ENCODE measurements at regions not wholly inside any gene's neighbourhood (a gene's known extent, or its start where the extent isn't known, plus 50 kb on each side); places are given as distances from the start of the nearest gene placed in this dataset.

GRCh38 chr4:146073517-146073916 is 102.0 kb upstream of the LSM6 start:
- no peak for TF ChIP-seq CTCF (IDR thresholded peaks at IDR 0.05)
- TF ChIP-seq POLR2A (IDR thresholded peaks at IDR 0.05): no peak
- Histone ChIP-seq H3K36me3 (no peaks in the 10 kb centered on the region), H3K27ac (no peak overlapping the region), H3K4me3 (no peak overlapping the region), H3K9me3 (no peaks in the 10 kb centered on the region), H3K27me3 (no peaks in the 10 kb centered on the region), H3K4me1 (no peaks in the 10 kb centered on the region)
- DNase-seq: no peak

GRCh38 chr4:146072376-146072775 is 103.1 kb upstream of the LSM6 start:
- H3K9me3 ChIP-seq: no peaks in the 10 kb centered on the region
- TF ChIP-seq POLR2A (IDR thresholded peaks at IDR 0.05) (no peak), CTCF (IDR thresholded peaks at IDR 0.05) (no peak)
- H3K27ac ChIP-seq: no peak overlapping the region
- no peaks in the 10 kb centered on the region for H3K4me1 ChIP-seq
- H3K27me3 ChIP-seq: no peaks in the 10 kb centered on the region
- H3K36me3 ChIP-seq: no peaks in the 10 kb centered on the region
- H3K4me3 ChIP-seq: no peak overlapping the region
- DNase-seq: no peak

- Histone ChIP-seq H3K4me1 (no peaks in the 10 kb centered on the region), H3K36me3 (no peaks in the 10 kb centered on the region), H3K27me3 (no peaks in the 10 kb centered on the region), H3K9me3 (no peaks in the 10 kb centered on the region), H3K4me3 (no peak overlapping the region), H3K27ac (no peak overlapping the region)
- no peak for TF ChIP-seq POLR2A (IDR thresholded peaks at IDR 0.05)
- no peak for TF ChIP-seq CTCF (IDR thresholded peaks at IDR 0.05)
- DNase-seq: no peak
Measured at GRCh38 chr4:146071390-146071789, 104.1 kb upstream of the LSM6 start.

GRCh38 chr4:146063143-146063542 is 112.4 kb upstream of the LSM6 start:
- no peaks in the 10 kb centered on the region for H3K9me3 ChIP-seq
- H3K36me3 ChIP-seq: no peaks in the 10 kb centered on the region
- H3K4me1 ChIP-seq: peaks cover 0 to 7% (median 0%) of the 10 kb centered on the region in 4 donors
- no peak overlapping the region for H3K4me3 ChIP-seq
- no peaks in the 10 kb centered on the region for H3K27me3 ChIP-seq
- TF ChIP-seq CTCF (IDR thresholded peaks at IDR 0.05) (no peak), POLR2A (IDR thresholded peaks at IDR 0.05) (no peak)
- H3K27ac ChIP-seq: no peak overlapping the region
- no peak for DNase-seq

GRCh38 chr4:146062340-146062739 is 113.2 kb upstream of the LSM6 start:
- Histone ChIP-seq H3K27ac (no peak overlapping the region), H3K4me3 (no peak overlapping the region), H3K36me3 (no peaks in the 10 kb centered on the region), H3K9me3 (no peaks in the 10 kb centered on the region), H3K4me1 (peaks cover 0 to 7% (median 0%) of the 10 kb centered on the region in 4 donors), H3K27me3 (no peaks in the 10 kb centered on the region)
- no peak for TF ChIP-seq POLR2A (IDR thresholded peaks at IDR 0.05)
- DNase-seq: no peak

- TF ChIP-seq POLR2A (IDR thresholded peaks at IDR 0.05): no peak
- TF ChIP-seq CTCF (IDR thresholded peaks at IDR 0.05): no peak
Measured at GRCh38 chr4:146061610-146062334, 113.7 kb upstream of the LSM6 start.

More at GRCh38 chr4:146061610-146062334, 113.7 kb upstream of the LSM6 start:
- Histone ChIP-seq H3K27ac (no peak overlapping the region), H3K9me3 (no peaks in the 10 kb centered on the region), H3K4me1 (peaks cover 0 to 7% (median 0%) of the 10 kb centered on the region in 4 donors), H3K4me3 (no peak overlapping the region), H3K36me3 (no peaks in the 10 kb centered on the region), H3K27me3 (no peaks in the 10 kb centered on the region)
- no peak for DNase-seq

All from Peyer's patch (tissue), 4 donors.